T-helper 9 cell (primary cell): ENCODE measurements at regions not wholly inside any gene's neighbourhood (a gene's known extent, or its start where the extent isn't known, plus 50 kb on each side); places are given as distances from the start of the nearest gene placed in this dataset.
"Not testable (repeated sequence)": the region's sequence is repeated elsewhere in the genome, so short reads cannot be mapped to it uniquely, and the experiment has no call there.

Source experiments
- DNase-seq: peaks from one replicate; pipeline ENCODE4 v3.0.0-alpha.2; 2020

- DNase-seq = not testable (repeated sequence)
These were observed 75.7 kb downstream of the QDPR start for GRCh38 chr4:17436047-17436749.

GRCh38 chr4:17433827-17434226 lies 78.1 kb downstream of the QDPR start:
- no peak for DNase-seq

- DNase-seq = no peak
These were observed 83.9 kb downstream of the QDPR start for GRCh38 chr4:17427991-17428390.

- DNase-seq = no peak
These were observed 85.7 kb downstream of the QDPR start for GRCh38 chr4:17426222-17426621.

- DNase-seq = no peak
These were observed 93.9 kb downstream of the QDPR start for GRCh38 chr4:17418010-17418409.

- DNase-seq = no peak
These were observed 97.5 kb downstream of the QDPR start for GRCh38 chr4:17414392-17414791.

- no peak for DNase-seq
These were observed 111.2 kb downstream of the QDPR start for GRCh38 chr4:17400686-17401085.

GRCh38 chr4:17398805-17399204 lies 113.1 kb downstream of the QDPR start:
- DNase-seq = no peak

GRCh38 chr4:17398035-17398434 lies 113.9 kb downstream of the QDPR start:
- no peak for DNase-seq

GRCh38 chr4:17397611-17398010 lies 114.3 kb downstream of the QDPR start:
- no peak for DNase-seq

- no peak for DNase-seq
These were observed 126.5 kb downstream of the QDPR start for GRCh38 chr4:17385403-17385802.

GRCh38 chr4:17380347-17380746 lies 131.5 kb downstream of the QDPR start:
- no peak for DNase-seq

GRCh38 chr4:17376205-17376604 lies 135.7 kb downstream of the QDPR start:
- DNase-seq = no peak

GRCh38 chr4:17373666-17374065 lies 138.2 kb downstream of the QDPR start:
- DNase-seq = no peak

GRCh38 chr4:17370818-17371217 lies 141.1 kb downstream of the QDPR start:
- DNase-seq = no peak

GRCh38 chr4:17368408-17368807 lies 143.5 kb downstream of the QDPR start:
- no peak for DNase-seq

GRCh38 chr4:17367201-17367600 lies 144.7 kb downstream of the QDPR start:
- no peak for DNase-seq

- DNase-seq = no peak
These were observed 145.4 kb downstream of the QDPR start for GRCh38 chr4:17366496-17366895.

- no peak for DNase-seq
These were observed 149.5 kb downstream of the QDPR start for GRCh38 chr4:17362430-17362829.

- no peak for DNase-seq
These were observed 153.6 kb downstream of the QDPR start for GRCh38 chr4:17358241-17358640.

GRCh38 chr4:17356926-17357325 lies 155.0 kb downstream of the QDPR start:
- no peak for DNase-seq

GRCh38 chr4:17352357-17352756 lies 159.5 kb downstream of the QDPR start:
- DNase-seq = no peak

- peak; percentile 9 for DNase-seq
These were observed 164.4 kb downstream of the QDPR start for GRCh38 chr4:17347445-17347844.

GRCh38 chr4:17339376-17339775 lies 172.5 kb downstream of the QDPR start:
- DNase-seq = no peak

- DNase-seq = no peak
These were observed 174.9 kb downstream of the QDPR start for GRCh38 chr4:17336986-17337385.
